Fibroblast of villous mesenchyme (primary cell): ENCODE measurements at regions not wholly inside any gene's neighbourhood (a gene's known extent, or its start where the extent isn't known, plus 50 kb on each side); places are given as distances from the start of the nearest gene placed in this dataset.

ENCODE experiments used
- DNase-seq: peaks from one replicate; pipeline ENCODE4 v3.0.0-alpha.2; 2010; ENCODE audit warnings: low read depth
- H3K4me3 ChIP-seq: 2 replicates; pipeline ENCODE4 v1.5.1; 2011; ENCODE audit warnings: low read depth, mild to moderate bottlenecking, low read length
- TF ChIP-seq, protein P1 (sequence below): IDR thresholded peaks from 2 replicates; pipeline ENCODE4 v1.5.1; 2012; ENCODE audit warnings: low read depth, mild to moderate bottlenecking, low read length; ENCODE audit not compliant: insufficient read depth

DNA sequence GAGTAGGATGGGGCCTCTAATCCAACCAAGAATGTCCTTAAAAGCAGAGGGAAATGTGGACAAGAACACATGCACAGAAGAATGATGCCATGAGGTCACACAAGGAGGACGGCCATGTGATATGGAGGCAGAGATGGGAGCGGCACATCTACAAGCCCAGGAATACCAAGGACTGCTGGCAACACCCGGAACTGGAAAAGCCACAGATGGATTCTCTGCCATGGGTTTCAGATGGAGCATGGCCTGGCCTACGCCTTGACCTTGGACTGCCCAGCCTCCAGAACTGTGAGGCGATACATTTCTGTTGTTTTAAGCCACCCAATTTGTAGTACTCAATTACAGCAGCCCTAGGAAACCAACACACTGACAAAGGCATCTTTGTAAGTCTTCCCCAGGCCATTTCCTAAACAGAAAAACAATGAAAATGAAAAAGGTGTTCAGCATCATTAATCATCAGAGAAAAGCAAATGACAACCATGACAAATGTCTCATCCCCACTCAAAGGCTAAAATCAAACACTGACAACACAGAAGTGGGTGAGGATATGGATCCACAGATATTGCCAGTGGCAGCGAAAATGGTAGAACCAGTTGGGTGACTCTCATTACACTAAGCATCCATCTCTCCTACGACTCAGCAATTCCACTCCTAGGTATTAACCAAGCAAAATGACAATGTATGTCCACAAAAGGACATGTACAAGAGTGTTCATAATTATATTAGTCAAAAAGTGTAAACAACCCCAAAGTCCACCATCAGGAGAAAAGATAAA, 76.9 kb upstream of the CNEP1R1 start:
- no peak for DNase-seq
- TF ChIP-seq, protein P1, sequence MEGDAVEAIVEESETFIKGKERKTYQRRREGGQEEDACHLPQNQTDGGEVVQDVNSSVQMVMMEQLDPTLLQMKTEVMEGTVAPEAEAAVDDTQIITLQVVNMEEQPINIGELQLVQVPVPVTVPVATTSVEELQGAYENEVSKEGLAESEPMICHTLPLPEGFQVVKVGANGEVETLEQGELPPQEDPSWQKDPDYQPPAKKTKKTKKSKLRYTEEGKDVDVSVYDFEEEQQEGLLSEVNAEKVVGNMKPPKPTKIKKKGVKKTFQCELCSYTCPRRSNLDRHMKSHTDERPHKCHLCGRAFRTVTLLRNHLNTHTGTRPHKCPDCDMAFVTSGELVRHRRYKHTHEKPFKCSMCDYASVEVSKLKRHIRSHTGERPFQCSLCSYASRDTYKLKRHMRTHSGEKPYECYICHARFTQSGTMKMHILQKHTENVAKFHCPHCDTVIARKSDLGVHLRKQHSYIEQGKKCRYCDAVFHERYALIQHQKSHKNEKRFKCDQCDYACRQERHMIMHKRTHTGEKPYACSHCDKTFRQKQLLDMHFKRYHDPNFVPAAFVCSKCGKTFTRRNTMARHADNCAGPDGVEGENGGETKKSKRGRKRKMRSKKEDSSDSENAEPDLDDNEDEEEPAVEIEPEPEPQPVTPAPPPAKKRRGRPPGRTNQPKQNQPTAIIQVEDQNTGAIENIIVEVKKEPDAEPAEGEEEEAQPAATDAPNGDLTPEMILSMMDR = no peak
- H3K4me3 ChIP-seq = no peak overlapping the region

DNA sequence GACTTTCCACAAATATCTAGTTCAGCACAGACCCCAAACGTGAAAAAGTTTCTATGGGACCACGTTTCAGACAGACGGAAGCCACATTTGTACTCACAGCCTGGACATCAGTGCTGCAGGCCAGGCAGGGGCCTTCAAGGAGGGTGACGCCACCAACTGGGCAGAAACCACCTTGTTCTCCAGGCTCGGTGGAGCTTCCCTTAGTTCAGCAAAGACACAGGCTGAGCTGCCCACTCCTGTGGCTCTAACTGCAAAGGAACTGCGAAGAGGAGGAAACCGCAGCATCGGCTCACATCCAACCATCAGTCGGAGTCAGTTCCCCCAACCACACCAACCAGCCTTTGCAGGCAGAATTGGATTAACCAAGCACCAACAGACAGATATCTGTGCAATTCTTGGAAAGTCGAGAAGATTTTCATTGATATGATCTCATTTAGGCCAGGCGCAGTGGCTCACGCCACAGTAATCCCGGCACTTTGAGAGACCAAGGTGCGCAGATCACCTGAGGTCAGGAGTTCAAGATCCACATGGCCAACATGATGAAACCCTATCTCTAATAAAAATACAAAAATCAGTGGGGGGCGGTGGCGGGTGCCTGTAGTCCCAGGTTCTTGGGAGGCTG, 73.3 kb upstream of the CNEP1R1 start:
- H3K4me3 ChIP-seq = no peak overlapping the region
- no peak for DNase-seq
- TF ChIP-seq, protein P1 = no peak

DNA sequence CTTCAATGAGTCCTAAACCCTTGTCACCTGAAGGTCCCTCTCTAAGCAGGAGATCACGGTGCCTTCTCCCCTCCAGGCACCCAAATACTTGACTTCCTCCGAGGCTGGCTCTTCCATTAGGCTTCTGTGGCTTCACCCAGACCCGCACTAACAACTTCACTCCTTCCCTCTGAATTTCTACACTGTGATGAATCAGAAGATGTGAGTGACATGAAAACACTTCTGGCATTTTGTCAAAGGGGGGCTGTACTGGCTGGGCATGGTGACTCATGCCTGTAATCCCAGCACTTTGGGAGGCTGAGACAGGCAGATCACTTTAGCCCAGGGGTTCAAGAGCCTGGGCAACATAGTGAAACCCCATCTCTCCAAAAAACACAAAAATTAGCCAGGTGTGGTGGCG, 72.6 kb upstream of the CNEP1R1 start:
- no peak overlapping the region for H3K4me3 ChIP-seq
- TF ChIP-seq, protein P1 = no peak
- no peak for DNase-seq

DNA sequence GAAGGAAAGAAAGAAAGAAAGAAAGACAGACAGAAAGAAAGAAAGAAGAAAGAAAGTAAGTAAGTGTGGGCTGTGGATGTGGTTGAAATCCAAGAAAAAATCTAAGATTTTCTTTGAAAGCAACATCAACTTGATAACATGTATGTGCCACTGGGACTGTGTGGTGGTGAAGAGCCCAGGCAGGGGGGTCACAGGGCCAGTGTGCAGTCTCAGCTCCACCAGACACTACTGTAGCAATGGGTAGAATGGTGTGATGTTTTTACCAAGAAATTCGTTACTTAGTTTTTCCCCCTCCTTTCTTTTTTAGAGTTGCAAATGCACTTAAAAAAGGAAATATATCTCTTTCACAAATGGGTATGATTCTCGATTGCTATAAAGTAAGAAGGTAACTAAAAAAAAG, 71.9 kb upstream of the CNEP1R1 start:
- DNase-seq = no peak
- TF ChIP-seq, protein P1 = no peak

DNA sequence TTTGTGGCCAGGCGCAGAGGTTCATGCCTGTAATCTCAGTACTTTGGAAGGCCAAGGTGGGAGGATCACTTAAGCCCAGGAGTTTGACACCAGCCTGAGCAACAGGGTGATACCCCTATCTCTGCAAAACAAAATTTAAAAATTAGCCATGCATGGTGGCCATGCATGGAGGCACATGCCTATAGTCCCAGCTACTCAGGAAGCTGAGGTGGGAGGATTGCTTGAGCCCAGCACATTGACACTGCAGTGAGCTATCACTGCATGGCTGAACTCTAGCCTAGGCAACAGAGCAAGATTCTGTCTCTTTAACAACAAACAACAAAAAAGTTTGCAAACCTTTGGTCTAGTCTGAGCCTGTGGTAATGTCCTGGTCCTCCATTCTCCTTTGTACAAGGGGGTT, 69.2 kb upstream of the CNEP1R1 start:
- no peak for DNase-seq
- no peak overlapping the region for H3K4me3 ChIP-seq
- TF ChIP-seq, protein P1 = no peak

More for the DNA sequence above, 71.9 kb upstream of the CNEP1R1 start:
- no peak overlapping the region for H3K4me3 ChIP-seq

DNA sequence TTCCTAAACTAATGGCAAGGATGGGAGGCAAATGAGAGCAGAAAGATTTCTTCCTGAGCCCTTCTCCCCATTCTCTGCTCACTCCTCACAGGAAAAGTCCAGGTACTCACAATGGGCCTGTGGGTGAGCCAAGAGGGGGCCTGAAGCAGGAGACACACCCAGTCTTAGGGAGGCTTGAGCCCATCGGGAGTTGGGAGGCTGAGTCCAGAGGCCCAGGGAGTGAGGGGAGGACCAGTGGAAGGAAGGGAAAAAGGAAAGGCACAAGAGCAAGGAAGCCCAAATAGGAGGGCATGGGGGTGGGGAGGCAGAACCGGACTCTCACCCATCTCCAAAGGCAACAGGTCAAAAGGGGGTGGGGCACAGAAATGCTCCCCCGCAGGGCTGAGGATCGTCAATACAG, 68.1 kb upstream of the CNEP1R1 start:
- H3K4me3 ChIP-seq = no peak overlapping the region
- no peak for DNase-seq
- TF ChIP-seq, protein P1 = no peak
